ENCODE measurements at regions not wholly inside any gene's neighbourhood (a gene's known extent, or its start where the extent isn't known, plus 50 kb on each side); places are given as distances from the start of the nearest gene placed in this dataset.

DNA sequence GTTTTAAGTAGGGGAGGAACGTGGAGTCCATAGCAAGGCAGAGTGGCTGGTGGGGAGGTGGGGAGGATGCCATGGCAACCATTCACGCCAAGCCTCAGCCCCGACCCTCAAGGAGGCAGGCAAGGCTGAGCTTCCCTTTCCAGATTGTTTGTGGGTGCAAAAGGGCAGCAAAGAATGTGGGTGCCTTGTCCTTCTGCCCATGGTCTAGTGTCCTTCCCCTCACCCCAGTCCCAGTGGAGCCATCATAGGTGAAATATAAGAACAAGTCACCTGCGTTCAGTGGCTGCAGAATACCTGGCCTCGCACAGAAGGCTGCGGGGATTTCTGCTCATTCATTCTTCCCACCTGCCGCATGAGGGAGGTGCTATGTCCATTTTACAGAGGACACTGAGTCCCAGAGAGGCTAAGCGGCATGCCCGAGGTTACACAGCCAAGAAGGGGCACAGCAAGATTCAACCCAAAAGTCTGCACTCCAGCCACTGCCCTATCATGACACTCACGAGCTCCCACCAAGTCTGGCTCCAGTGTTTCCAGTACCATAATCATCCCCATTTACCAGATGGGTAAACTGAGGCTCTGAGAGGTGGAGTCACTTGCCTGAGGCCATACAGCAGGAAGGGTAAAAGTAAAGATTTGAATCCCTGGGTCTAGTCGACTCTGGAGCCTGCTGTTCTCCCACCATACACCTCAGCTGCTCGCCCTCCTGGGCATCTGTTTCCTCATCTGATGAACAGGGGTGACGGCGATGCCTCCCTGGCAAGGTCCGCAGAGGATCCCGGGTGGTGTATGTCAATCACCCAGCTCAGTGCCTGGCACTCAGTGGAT lies 100.8 kb downstream of the CEBPB start:
- TF ChIP-seq POLR2A (IDR thresholded peaks at IDR 0.05; ENCODE audit: extremely low read depth, insufficient read length), result no peak
- TF ChIP-seq, protein P1, sequence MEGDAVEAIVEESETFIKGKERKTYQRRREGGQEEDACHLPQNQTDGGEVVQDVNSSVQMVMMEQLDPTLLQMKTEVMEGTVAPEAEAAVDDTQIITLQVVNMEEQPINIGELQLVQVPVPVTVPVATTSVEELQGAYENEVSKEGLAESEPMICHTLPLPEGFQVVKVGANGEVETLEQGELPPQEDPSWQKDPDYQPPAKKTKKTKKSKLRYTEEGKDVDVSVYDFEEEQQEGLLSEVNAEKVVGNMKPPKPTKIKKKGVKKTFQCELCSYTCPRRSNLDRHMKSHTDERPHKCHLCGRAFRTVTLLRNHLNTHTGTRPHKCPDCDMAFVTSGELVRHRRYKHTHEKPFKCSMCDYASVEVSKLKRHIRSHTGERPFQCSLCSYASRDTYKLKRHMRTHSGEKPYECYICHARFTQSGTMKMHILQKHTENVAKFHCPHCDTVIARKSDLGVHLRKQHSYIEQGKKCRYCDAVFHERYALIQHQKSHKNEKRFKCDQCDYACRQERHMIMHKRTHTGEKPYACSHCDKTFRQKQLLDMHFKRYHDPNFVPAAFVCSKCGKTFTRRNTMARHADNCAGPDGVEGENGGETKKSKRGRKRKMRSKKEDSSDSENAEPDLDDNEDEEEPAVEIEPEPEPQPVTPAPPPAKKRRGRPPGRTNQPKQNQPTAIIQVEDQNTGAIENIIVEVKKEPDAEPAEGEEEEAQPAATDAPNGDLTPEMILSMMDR (IDR thresholded peaks at IDR 0.05; ENCODE audit: low read depth, low read length), result no peak
- no peak for TF ChIP-seq MYC (IDR thresholded peaks at IDR 0.05; ENCODE audit: low read depth, low read length)
- TF ChIP-seq, protein P2, sequence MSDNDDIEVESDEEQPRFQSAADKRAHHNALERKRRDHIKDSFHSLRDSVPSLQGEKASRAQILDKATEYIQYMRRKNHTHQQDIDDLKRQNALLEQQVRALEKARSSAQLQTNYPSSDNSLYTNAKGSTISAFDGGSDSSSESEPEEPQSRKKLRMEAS (IDR thresholded peaks at IDR 0.05; ENCODE audit: low read depth, low read length), result no peak

Data from NB4 (cell line).